ENCODE measurements at regions not wholly inside any gene's neighbourhood (a gene's known extent, or its start where the extent isn't known, plus 50 kb on each side); places are given as distances from the start of the nearest gene placed in this dataset.

DNA sequence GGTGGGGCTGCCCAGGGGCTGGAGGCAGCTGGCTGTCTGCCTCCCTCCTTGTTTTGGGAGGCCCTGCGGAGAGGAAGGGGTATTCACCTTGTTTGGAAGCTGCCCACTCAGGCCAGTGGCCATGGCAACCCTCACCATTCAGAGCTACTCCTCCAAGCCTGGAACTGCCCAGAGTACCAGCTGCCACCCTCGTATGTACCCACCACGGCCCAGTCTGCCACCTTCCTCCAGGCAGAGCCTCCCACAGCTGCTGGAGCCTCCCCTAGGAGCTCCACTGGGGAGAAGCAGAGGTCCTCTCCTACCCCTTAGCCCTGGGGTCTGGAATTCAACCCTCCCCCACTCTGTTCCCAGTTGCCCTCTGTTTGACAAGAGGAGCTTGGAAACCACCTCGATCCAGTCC is 90.7 kb downstream of the AXIN2 start:
- no peak overlapping the region for H3K27ac ChIP-seq
- no peaks in the 10 kb centered on the region for H3K36me3 ChIP-seq
- intact Hi-C loops (cut with DNase I; ENCODE audit: low total_unique reads) = no loop called here
- peaks cover 0 to under 1% of the 10 kb centered on the region in 2 donors for H3K27me3 ChIP-seq
- no peak overlapping the region for H3K4me3 ChIP-seq
- no peaks in the 10 kb centered on the region for H3K9me3 ChIP-seq
- peaks cover 0 to 19% (median 8%) of the 10 kb centered on the region in 4 donors for H3K4me1 ChIP-seq
- no peak for TF ChIP-seq CTCF (IDR thresholded peaks at IDR 0.05)
- no peak for DNase-seq

DNA sequence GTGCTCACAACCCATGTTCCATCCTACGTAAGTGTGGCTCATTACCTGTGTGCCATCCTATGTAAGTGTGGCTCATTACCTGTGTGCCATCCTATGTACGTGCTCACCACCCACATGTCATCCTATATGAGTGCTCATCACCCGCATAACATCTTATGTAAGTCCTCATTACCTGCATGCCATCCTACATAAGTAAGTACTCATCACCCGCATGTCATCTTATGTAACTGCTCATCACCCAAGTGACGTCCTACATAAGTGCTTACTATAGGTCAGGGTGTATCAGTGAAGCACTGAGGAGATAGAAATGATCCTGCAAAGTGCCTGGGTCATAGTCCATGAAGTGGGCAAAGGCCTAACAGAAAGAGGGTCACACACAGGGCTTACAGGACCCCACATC is 93.1 kb downstream of the AXIN2 start:
- H3K4me3 ChIP-seq = no peak overlapping the region
- H3K36me3 ChIP-seq = no peaks in the 10 kb centered on the region
- peaks cover 0 to 14% (median 7%) of the 10 kb centered on the region in 4 donors for H3K4me1 ChIP-seq
- intact Hi-C loops (cut with DNase I; ENCODE audit: low total_unique reads) = no loop called here
- no peaks in the 10 kb centered on the region for H3K9me3 ChIP-seq
- no peaks in the 10 kb centered on the region for H3K27me3 ChIP-seq
- H3K27ac ChIP-seq = no peak overlapping the region
- no peak for TF ChIP-seq CTCF (IDR thresholded peaks at IDR 0.05)
- no peak for DNase-seq

- no peaks in the 10 kb centered on the region for H3K36me3 ChIP-seq
- no peaks in the 10 kb centered on the region for H3K27me3 ChIP-seq
- no peak overlapping the region for H3K27ac ChIP-seq
- no peaks in the 10 kb centered on the region for H3K9me3 ChIP-seq
- intact Hi-C loops (cut with DNase I; ENCODE audit: low total_unique reads) = no loop called here
- no peak overlapping the region for H3K4me3 ChIP-seq
- no peak for TF ChIP-seq CTCF (IDR thresholded peaks at IDR 0.05)
- peaks cover 0 to 2% (median 0%) of the 10 kb centered on the region in 4 donors for H3K4me1 ChIP-seq
- DNase-seq = no peak
Observed at GRCh38 chr17:65467156-65467555, 94.3 kb downstream of the AXIN2 start.

DNA sequence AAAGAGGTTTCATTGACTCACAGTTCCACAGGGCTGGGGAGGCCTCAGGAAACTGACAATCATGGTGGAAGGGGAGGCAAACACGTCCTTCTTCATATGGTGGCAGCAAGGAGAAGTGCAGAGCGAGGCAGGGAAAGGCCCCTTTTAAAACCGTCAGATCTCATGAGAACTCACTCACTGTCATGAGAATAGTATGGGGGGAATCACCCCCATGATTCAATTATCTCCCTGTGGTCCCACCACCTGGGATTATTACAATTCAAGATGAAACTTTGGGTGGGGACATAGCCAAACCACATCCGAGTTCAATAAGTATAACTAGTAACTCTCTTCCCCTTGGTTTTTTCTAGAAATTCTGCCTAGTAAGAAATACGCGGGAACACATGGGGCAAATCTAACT is 94.9 kb downstream of the AXIN2 start:
- TF ChIP-seq CTCF (IDR thresholded peaks at IDR 0.05) = no peak
- intact Hi-C loops (cut with DNase I; ENCODE audit: low total_unique reads) = no loop called here
- H3K27me3 ChIP-seq = no peaks in the 10 kb centered on the region

DNA sequence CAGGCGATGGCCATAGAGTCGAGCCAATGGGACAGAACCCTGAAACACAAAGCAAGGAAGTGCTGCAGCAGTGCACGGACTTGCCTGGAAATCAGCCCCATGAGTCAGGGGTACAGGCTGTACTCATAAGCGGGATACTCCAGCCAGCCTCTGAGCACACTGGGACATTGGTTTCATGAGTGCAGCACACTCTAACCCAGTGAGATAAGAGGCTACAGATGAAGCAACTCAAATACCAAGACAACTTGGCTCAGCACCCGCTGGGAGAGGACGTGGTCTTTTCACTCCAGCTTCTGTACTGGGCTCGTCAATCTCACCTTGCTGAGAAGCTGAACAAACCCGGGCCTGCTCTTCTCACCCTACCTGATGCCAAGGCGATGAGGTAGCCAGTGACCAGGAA is 98.2 kb downstream of the AXIN2 start:
- H3K27me3 ChIP-seq = peaks cover 0 to 9% of the 10 kb centered on the region in 2 donors
- peak; percentile 79 to 81 for DNase-seq
- H3K4me3 ChIP-seq = no peak overlapping the region
- no peaks in the 10 kb centered on the region for H3K36me3 ChIP-seq
- intact Hi-C loops (cut with DNase I; ENCODE audit: low total_unique reads) = no loop called here
- H3K9me3 ChIP-seq = no peaks in the 10 kb centered on the region
- peaks cover 0 to 5% (median 0%) of the 10 kb centered on the region in 4 donors for H3K4me1 ChIP-seq
- no peak overlapping the region for H3K27ac ChIP-seq
- no peak for TF ChIP-seq CTCF (IDR thresholded peaks at IDR 0.05)

More for the DNA sequence above, 94.9 kb downstream of the AXIN2 start:
- no peaks in the 10 kb centered on the region for H3K4me1 ChIP-seq
- H3K36me3 ChIP-seq = no peaks in the 10 kb centered on the region
- H3K9me3 ChIP-seq = no peaks in the 10 kb centered on the region
- DNase-seq = no peak
- no peak overlapping the region for H3K27ac ChIP-seq
- H3K4me3 ChIP-seq = no peak overlapping the region
